Type B pancreatic cell (in vitro differentiated cells): ENCODE measurements at regions not wholly inside any gene's neighbourhood (a gene's known extent, or its start where the extent isn't known, plus 50 kb on each side); places are given as distances from the start of the nearest gene placed in this dataset.

Experiments used
- DNase-seq: peaks from one replicate; pipeline ENCODE4 v3.0.0; 2021; ENCODE audit warnings: mixed read lengths; ENCODE audit not compliant: unreplicated experiment; ENCODE audit errors: extremely low spot score
- H3K27ac Mint-ChIP-seq: 2 replicates; pipeline ENCODE4 v1.8.0; 2021; ENCODE audit warnings: mild to moderate bottlenecking, mixed read lengths
- H3K27me3 Mint-ChIP-seq: 2 replicates; pipeline ENCODE4 v1.8.0; 2021; ENCODE audit warnings: mixed read lengths
- H3K36me3 Mint-ChIP-seq: 2 replicates; pipeline ENCODE4 v1.8.0; 2021; ENCODE audit warnings: mixed read lengths
- H3K4me1 Mint-ChIP-seq: one replicate; pipeline ENCODE4 v1.8.0; 2021; ENCODE audit warnings: mixed read lengths; ENCODE audit not compliant: unreplicated experiment
- H3K4me3 Mint-ChIP-seq: 2 replicates; pipeline ENCODE4 v1.8.0; 2021; ENCODE audit warnings: mild to moderate bottlenecking, mixed read lengths
- H3K9me3 Mint-ChIP-seq: 2 replicates; pipeline ENCODE4 v1.8.0; 2021; ENCODE audit warnings: mixed read lengths
- TF ChIP-seq, protein P1 (sequence below): fragments of 200-600 bp; sonication (generic); conservative IDR thresholded peaks from 2 replicates; pipeline ENCODE4 v1.5.0; 2021; ENCODE audit warnings: antibody characterized with exemption, mild to moderate bottlenecking

DNA sequence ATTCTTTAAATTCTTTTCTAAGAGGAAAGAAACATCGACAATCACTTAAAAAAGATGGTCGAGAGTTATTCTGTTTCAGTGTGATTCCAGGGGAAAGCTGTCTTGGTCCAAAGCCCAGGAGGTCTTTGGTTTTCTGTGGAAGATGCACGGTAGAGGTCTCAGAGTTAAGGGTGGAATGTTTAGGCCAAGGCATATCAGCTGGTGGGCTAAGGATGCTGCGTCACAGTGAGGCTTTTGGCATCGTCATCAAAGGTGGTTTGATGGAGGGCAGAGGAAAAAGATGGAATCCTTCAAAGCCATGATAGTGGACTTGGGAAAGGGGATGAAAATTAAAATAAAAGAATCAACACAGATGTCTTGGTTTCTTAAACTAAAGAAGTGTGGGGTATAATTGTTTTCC, 137.3 kb upstream of the ANKH start:
- peak overlapping the region; percentile 50 for H3K27ac Mint-ChIP-seq
- H3K9me3 Mint-ChIP-seq = no peaks in the 10 kb centered on the region
- no peak overlapping the region for H3K4me3 Mint-ChIP-seq
- H3K27me3 Mint-ChIP-seq = peaks cover 10% of the 10 kb centered on the region
- H3K36me3 Mint-ChIP-seq = no peaks in the 10 kb centered on the region
- peaks cover 17% of the 10 kb centered on the region for H3K4me1 Mint-ChIP-seq
- TF ChIP-seq, protein P1, sequence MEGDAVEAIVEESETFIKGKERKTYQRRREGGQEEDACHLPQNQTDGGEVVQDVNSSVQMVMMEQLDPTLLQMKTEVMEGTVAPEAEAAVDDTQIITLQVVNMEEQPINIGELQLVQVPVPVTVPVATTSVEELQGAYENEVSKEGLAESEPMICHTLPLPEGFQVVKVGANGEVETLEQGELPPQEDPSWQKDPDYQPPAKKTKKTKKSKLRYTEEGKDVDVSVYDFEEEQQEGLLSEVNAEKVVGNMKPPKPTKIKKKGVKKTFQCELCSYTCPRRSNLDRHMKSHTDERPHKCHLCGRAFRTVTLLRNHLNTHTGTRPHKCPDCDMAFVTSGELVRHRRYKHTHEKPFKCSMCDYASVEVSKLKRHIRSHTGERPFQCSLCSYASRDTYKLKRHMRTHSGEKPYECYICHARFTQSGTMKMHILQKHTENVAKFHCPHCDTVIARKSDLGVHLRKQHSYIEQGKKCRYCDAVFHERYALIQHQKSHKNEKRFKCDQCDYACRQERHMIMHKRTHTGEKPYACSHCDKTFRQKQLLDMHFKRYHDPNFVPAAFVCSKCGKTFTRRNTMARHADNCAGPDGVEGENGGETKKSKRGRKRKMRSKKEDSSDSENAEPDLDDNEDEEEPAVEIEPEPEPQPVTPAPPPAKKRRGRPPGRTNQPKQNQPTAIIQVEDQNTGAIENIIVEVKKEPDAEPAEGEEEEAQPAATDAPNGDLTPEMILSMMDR = no peak
- no peak for DNase-seq

- H3K36me3 Mint-ChIP-seq = no peaks in the 10 kb centered on the region
- no peaks in the 10 kb centered on the region for H3K9me3 Mint-ChIP-seq
- H3K27ac Mint-ChIP-seq = peak overlapping the region; percentile 50
- TF ChIP-seq, protein P1 = no peak
- DNase-seq = no peak
- peaks cover 9% of the 10 kb centered on the region for H3K27me3 Mint-ChIP-seq
- H3K4me3 Mint-ChIP-seq = no peak overlapping the region
- H3K4me1 Mint-ChIP-seq = peaks cover 13% of the 10 kb centered on the region
These were observed 136.9 kb upstream of the ANKH start for GRCh38 chr5:15008476-15008875.

DNA sequence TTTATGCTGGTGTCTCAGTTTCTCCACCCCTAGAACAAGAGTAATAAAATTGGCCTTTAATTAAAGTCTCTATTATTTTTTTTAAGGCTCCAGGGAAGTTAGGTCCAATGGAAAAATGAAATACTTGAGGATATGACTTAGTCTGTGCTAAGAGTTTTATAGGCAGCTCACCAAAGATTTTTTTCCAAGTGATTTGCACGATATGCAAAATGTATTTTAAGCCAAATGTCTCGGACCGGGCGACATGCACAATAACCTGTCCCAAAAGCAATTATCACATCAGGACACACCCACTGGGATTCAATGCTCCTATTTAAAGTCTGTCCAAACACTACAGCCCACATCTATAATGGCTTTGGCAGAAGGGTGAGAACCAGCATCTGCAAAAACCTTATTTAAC, 136.1 kb upstream of the ANKH start:
- no peak for DNase-seq
- H3K36me3 Mint-ChIP-seq = no peaks in the 10 kb centered on the region
- H3K27ac Mint-ChIP-seq = no peak overlapping the region
- H3K4me3 Mint-ChIP-seq = no peak overlapping the region
- peaks cover 9% of the 10 kb centered on the region for H3K27me3 Mint-ChIP-seq
- H3K4me1 Mint-ChIP-seq = peaks cover 13% of the 10 kb centered on the region
- H3K9me3 Mint-ChIP-seq = no peaks in the 10 kb centered on the region
- TF ChIP-seq, protein P1 = no peak

GRCh38 chr5:15004506-15004905, 132.9 kb upstream of the ANKH start:
- H3K36me3 Mint-ChIP-seq = no peaks in the 10 kb centered on the region
- H3K4me1 Mint-ChIP-seq = peaks cover 12% of the 10 kb centered on the region
- no peak overlapping the region for H3K4me3 Mint-ChIP-seq
- peaks cover 9% of the 10 kb centered on the region for H3K27me3 Mint-ChIP-seq
- H3K27ac Mint-ChIP-seq = no peak overlapping the region
- TF ChIP-seq, protein P1 = no peak
- no peak for DNase-seq
- peaks cover 2% of the 10 kb centered on the region for H3K9me3 Mint-ChIP-seq

GRCh38 chr5:15003511-15003920, 131.9 kb upstream of the ANKH start:
- DNase-seq = no peak
- Mint-ChIP-seq H3K27ac (no peak overlapping the region), H3K9me3 (peaks cover 9% of the 10 kb centered on the region), H3K27me3 (peaks cover 9% of the 10 kb centered on the region), H3K4me3 (no peak overlapping the region), H3K36me3 (peaks cover under 1% of the 10 kb centered on the region), H3K4me1 (peaks cover 3% of the 10 kb centered on the region)
- TF ChIP-seq, protein P1 = peak; percentile 91

GRCh38 chr5:15002791-15003190, 131.2 kb upstream of the ANKH start:
- Mint-ChIP-seq H3K9me3 (peaks cover 14% of the 10 kb centered on the region), H3K27me3 (peaks cover 9% of the 10 kb centered on the region), H3K4me3 (no peak overlapping the region), H3K27ac (no peak overlapping the region), H3K4me1 (no peaks in the 10 kb centered on the region), H3K36me3 (peaks cover 4% of the 10 kb centered on the region)
- TF ChIP-seq, protein P1 = no peak
- DNase-seq = no peak
